ENCODE measurements at regions not wholly inside any gene's neighbourhood (a gene's known extent, or its start where the extent isn't known, plus 50 kb on each side); places are given as distances from the start of the nearest gene placed in this dataset.
"Not testable (repeated sequence)": the region's sequence is repeated elsewhere in the genome, so short reads cannot be mapped to it uniquely, and the experiment has no call there.

- not testable (repeated sequence) for DNase-seq
These were observed 87.5 kb upstream of the TMTC4 start for GRCh38 chr13:100762126-100762525.

GRCh38 chr13:100755891-100756290 is 81.3 kb upstream of the TMTC4 start:
- DNase-seq: no peak

- DNase-seq: no peak
These were observed 79.9 kb upstream of the TMTC4 start for GRCh38 chr13:100754459-100754858.

GRCh38 chr13:100753376-100753775 is 78.8 kb upstream of the TMTC4 start:
- no peak for DNase-seq

DNA sequence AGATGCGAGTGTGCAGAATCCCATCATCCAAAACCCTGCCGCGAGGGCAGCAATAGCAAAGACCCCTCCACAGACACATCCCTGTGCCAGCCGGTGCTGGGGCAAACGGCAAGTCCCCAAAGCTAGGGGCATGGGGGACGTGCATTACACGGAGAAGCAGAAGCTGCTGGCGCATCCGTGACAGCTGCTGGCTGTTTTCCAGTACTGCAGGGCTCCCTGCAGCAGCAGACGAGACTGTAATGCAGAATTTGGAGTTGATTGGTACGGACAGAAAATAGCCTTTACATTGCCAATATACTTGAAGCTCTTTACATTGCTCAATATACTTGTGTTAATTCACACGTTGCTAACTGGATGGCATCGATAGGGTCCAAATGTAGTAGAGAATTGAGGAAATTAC is 77.2 kb upstream of the TMTC4 start:
- peak; percentile 2 for DNase-seq

DNA sequence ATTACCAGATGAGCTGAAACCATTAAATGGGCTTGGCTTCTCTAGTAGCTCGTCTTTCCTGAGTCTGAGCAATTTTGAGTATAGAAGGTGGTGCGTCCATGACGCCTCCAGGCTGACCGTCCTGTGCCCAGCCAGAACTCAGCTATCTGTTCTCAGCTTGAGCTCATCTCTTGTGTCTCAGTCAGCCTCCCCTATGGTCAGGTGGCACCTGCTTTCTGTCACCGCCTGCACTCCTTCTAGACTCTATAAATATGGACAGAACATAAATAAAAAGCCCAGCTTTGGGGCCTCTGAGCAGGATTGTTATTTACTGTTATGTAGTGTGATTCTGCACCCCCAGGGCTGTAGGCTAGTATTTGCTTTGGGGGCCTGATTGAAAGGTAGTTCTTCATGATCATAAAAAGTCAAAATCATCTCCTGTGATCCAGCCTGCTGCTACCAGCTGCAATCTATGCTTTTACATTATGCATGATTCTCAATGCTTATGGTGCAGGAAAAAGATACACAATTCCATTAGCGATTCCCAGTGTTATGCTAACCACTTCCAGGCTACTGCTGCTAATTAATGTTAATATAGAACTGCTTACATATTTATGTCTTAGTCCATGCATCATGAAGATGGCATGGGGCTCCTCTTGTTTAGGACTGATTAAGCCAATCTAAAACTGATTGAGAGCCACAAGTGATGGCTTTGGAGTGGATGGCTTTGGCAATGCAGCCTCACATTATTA is 72.5 kb upstream of the TMTC4 start:
- no peak for DNase-seq

DNA sequence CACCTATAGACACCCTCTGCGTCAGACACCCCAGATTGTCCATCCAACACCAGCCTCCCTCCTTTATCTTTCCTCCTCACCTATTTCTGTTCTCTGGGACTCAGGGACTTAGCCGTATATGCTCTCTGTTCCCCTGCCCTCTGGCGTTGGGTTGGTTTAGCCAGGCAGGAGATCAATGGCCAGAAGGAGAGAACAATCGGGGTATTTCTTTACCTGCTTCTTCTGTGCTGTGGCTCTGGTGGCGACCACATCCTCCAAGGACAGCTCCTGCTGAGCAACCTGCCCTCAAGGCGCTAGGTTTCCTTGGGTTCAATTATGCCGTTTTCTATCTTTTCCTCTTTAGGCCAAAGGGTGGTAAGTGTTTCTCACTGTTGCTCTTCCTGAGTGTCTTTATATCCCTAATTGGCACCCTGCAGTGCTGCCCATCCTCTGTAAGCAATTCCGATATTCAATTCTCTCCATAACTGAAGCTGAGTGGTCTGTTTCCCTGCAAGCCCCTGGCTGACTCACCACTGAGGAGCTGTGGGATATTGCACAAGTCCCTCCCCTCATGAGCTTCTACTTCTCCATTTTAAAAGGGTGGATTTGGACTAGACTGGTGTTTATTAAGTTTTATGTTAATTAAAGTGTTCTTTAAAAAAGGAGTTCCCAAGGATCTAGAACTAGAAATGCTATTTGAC is 63.7 kb upstream of the TMTC4 start:
- no peak for DNase-seq

GRCh38 chr13:100735494-100735893 is 60.9 kb upstream of the TMTC4 start:
- DNase-seq: no peak

DNA sequence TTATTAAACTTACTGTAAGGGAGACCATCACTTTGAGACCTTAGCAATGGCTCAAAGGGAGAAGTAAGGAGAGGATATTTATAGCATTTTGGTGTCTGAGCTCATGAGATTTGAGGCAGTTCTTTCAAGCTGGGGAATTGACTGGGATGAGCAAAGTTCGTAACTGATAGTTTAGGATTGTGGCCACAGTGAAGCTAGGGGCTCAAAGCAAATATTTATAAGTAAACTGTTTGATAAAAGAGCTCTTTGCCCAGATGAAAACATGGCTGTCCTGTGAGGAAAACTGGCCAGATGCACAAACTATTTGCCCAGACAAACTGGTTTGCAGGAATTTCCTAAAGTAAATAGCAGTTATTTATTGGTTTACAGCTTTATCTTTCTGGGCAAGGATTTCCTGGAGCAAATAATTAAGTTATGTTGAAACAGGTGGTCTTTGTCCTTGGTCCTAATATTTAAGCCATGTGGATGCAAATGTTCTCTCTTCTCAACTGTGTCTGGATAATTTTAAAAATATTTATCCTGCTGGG is 59.7 kb upstream of the TMTC4 start:
- DNase-seq: no peak

DNA sequence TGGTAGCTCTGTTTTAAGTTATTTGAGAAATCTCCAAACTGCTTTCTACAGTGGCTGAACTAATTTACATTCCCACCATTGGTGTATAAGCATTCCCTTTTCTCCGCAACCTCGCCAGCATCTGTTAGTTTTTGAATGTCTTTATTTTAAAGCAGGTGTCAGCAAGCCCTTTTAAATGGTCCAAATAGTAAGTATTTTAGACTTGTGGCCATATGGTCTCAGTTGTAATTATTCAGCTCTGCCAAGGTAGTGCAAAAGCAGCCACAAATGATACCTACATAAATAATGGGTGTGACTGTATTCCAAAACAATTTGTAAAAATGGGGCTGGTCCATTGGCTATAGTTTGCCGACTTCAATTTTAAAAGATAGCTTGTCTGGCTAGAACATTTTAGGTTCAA is 58.7 kb upstream of the TMTC4 start:
- DNase-seq: no peak

DNA sequence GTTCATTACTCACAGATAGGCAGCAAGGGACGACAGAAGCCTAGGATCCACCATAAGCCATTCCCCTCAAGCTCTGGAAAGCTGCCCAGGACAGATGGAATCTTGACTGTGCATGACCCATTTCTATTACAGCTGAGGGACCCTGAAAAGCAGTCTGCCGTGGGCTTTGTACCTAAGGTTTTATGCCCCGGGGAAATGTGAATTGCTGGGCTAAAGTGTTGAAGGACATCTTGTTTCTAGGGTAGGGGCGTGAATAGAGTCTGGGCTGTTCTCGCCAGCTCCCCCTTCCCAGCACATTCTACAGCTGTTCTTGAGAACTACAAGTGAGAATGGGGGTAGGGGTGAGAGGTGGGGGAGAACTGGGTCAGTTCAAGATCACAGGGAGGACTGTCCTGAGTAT is 53.6 kb upstream of the TMTC4 start:
- no peak for DNase-seq

DNA sequence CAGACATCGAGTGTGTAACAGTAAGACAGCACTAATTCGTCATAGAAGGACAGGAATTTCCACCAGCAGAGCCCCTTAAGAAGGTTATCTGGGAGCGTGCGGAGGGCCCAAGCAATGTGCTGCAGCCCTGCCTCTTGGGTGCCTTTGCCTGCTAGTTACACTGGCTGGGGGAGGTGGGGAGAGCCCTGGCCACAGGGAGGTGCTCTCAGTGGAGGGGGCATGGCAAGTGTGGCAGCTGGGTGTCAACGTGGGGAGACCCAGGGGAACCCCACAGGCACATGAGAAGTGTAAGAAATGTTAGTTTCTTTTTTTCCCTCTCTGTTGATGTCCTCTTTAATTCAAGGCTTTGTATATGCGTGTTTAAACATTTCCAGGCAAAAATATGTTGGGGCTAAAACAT is 50.9 kb upstream of the TMTC4 start:
- DNase-seq: no peak

DNA sequence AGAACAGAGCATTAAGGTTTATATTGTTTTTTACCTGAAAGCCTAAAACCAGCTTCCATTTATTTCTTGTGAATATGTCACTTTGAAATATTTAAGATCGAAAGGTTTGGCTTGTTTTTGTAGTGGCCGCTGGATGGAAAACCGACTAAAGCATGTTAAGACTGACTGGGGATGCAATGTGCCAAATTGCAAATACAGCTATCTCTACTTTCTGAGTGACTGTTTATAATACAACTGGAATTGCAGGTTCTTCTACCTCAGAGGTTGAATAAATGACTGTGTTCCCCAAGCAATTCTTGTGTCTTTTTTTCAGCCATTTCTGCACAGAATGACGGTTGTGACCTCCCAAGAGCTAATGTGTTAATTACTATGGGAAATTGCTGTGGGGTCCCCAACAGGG is 50.0 kb upstream of the TMTC4 start:
- DNase-seq: no peak
